Lower leg skin (tissue), 3 donors: ENCODE measurements at regions not wholly inside any gene's neighbourhood (a gene's known extent, or its start where the extent isn't known, plus 50 kb on each side); places are given as distances from the start of the nearest gene placed in this dataset.

Experiments
- POLR2A ChIP-seq, 2 donors: fragments of 450-650 bp; IDR thresholded peaks; one replicate each; pipeline ENCODE4 v1.6.1; 2016 to 2017; ENCODE audit warnings: antibody characterized with exemption in 2 of 2, mild to moderate bottlenecking in 1 of 2, moderate library complexity in 1 of 2
- TF ChIP-seq, protein P1 (sequence below), 3 donors: fragments of 450-650 bp; IDR thresholded peaks; one replicate each; pipeline ENCODE4 v1.5.1; 2016; ENCODE audit warnings: antibody characterized with exemption in 3 of 3, mild to moderate bottlenecking in 3 of 3, moderate library complexity in 2 of 3

GRCh38 chr9:95801797-95802196 lies 73.7 kb upstream of the ERCC6L2 start:
- TF ChIP-seq, protein P1, sequence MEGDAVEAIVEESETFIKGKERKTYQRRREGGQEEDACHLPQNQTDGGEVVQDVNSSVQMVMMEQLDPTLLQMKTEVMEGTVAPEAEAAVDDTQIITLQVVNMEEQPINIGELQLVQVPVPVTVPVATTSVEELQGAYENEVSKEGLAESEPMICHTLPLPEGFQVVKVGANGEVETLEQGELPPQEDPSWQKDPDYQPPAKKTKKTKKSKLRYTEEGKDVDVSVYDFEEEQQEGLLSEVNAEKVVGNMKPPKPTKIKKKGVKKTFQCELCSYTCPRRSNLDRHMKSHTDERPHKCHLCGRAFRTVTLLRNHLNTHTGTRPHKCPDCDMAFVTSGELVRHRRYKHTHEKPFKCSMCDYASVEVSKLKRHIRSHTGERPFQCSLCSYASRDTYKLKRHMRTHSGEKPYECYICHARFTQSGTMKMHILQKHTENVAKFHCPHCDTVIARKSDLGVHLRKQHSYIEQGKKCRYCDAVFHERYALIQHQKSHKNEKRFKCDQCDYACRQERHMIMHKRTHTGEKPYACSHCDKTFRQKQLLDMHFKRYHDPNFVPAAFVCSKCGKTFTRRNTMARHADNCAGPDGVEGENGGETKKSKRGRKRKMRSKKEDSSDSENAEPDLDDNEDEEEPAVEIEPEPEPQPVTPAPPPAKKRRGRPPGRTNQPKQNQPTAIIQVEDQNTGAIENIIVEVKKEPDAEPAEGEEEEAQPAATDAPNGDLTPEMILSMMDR (IDR thresholded peaks at IDR 0.05): no peak
- TF ChIP-seq POLR2A (IDR thresholded peaks at IDR 0.05): no peak
